NCI-H146 treated with DMSO at 0.1 percent for 48 hours (cell line): ENCODE measurements at regions not wholly inside any gene's neighbourhood (a gene's known extent, or its start where the extent isn't known, plus 50 kb on each side); places are given as distances from the start of the nearest gene placed in this dataset.
"Not testable (repeated sequence)": the region's sequence is repeated elsewhere in the genome, so short reads cannot be mapped to it uniquely, and the experiment has no call there.

Source experiments
- DNase-seq: peaks from one replicate; lab custom pipeline; 2025; ENCODE audit not compliant: unreplicated experiment; lab: John Stamatoyannopoulos, UW

- no peak for DNase-seq
These were observed 1149.5 kb downstream of the VRK1 start for GRCh38 chr14:97946641-97947040.

DNA sequence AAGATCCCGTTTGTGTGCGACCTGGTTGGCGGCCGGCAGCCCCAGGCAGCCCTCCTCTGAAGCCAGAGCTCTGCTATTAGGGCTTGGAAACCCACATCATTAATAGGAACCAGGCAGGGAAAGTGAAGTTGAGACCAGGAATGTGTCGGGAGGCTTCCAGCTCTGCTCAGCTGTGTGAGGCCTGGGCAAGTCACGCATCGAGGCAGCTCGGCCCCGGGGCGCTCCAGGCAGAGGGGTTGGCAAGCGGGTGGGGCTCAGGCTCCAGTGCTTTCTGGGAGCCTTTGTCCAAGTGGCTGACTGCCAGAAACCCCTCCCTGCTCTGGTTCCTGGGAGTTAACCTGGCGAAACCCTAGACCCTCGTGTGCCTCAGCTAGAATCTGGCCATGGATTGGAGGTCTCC, 1151.7 kb downstream of the VRK1 start:
- DNase-seq, result no peak

DNA sequence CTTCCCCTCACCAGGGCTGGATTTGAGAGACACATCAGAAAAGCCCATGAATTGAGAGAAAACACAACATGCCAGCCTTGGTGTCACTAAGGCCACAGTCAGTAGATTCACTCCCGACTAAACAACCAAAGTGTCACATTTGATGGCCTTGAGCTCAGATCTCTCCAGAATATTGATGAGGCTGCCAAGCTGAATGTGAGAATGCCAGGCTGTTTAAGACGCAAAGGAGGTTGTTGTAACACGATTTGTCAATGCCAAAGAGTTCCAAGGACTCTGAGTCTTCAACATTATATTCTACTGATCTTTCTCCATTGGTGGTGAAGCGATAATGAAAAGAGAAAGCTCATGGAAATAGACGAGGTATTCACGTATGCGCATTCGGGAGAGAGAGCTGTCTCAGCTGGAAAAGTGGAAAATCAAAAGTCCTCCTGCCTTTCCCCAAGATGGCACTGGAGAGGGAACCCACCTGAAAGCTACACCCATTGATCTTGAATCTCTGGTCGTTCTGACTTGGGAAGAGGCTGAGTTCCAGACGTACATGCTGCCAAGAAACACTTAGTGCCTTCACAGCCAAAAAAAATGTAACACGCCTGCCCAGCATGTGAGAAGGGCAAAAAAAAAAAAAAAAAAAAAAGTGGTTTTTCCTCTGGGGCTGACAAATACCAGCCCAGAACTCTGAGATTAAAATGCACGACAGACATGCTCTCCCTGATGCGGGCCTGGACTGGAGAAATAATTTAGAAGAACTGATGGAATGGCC, 1159.6 kb downstream of the VRK1 start:
- DNase-seq, result no peak

DNA sequence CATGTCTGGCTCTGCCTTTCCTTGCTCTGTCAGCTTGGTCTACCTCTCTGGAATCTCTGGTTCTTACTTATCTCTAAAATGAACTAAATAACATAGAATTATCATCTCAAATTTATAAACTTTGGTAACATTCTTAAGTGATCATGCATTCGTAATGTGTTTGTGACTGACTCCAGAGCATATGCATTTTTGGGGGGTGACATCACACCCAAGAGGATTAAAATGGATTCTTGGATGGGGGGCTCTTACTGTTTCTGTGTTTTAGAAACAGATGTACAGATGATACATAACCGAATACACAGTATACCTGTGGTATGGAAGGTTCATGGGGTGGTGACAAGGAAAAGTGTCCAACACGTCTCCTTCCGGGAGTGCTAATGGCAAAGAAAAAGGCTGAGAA, 1162.1 kb downstream of the VRK1 start:
- no peak for DNase-seq

GRCh38 chr14:97960436-97960835, 1163.3 kb downstream of the VRK1 start:
- DNase-seq, result no peak

- DNase-seq, result no peak
These were observed 1173.0 kb downstream of the VRK1 start for GRCh38 chr14:97970222-97970621.

DNA sequence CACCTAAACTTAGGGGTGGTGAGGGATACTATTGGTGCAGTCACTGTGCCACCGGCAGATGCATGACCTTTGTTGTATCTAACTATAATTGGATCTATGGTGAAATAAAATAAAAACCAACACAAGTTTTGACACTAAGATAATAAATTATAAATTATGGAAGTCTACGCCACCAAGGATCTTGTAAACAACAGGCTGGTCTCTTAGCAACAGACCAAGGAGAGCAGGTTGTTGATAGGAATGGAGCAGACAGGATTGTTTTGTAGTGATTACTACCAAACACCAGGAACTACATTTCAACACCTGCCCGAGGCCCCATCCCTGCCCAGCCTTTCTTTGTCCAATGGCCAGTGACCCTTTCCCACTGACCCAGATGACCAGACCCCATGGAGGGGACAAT, 1178.0 kb downstream of the VRK1 start:
- no peak for DNase-seq

DNA sequence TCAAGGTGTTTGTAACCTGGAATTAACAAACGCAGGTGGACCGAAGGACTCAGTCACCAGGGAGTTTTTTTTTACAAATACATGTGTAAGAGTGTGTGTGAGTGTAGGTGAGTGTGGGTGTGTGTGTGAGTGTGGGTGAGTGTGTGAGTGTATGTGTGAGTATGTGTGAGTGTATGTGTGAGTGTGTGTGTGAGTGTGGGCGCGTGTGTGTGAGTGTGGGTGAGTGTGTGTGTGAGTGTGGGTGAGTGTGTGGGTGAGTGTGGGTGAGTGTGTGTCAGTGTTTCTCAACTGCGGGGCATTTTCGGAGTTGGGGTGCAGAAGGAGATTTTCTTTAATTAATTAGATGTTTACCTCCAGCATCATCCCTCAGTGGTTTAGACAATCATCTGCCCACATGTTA, 1178.8 kb downstream of the VRK1 start:
- DNase-seq, result no peak

- no peak for DNase-seq
These were observed 1179.7 kb downstream of the VRK1 start for GRCh38 chr14:97976861-97977260.

DNA sequence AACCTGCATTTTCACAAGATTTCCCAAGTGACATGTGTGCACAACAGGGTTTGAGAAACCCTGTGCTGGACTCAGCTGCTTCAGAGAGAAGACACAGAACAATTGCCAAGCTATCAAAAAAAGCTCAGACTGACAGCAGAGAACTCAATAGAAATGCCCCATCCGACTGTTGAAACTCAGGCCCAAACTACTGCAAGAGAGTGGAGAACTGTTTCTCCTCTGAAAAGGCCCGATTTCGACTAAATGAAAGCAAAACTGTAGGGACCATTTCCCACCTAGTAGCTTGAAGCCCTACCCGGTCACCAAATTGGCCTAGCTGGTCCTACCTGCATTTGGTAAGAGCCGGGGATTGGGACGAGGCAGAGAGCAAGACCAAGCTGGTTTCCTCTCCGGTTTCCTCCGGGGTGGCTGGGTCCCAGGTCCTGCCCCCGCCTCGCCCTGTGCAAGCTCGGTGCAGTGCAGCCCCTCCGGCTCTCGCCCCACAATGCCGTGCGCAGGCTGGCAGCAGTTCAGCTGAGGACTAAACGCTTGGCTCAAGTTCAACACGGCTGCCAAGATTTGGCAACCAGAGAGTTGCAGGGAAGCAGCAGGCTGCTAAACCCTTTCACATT, 1180.6 kb downstream of the VRK1 start:
- no peak for DNase-seq

DNA sequence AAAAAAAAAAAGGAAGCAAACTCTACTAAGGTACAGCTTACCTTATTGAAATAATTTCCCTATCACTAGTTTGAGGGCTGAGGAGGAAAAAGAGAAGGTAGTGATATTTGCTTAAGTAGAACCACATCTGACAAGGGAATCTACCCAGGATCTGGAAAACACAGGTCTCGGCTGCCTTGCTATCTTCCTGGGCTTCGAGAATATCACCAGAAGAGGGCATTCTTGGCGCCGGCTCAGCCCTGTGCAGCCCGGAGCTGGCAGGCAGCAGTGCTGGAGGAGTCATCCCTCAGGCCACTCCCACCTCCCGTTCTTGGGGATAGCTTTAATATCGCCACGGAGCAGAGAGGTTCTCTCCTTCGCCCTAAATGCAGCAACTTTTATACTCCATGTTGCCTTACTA, 1181.2 kb downstream of the VRK1 start:
- DNase-seq, result no peak

GRCh38 chr14:97993508-97994019, 1196.4 kb downstream of the VRK1 start:
- no peak for DNase-seq

GRCh38 chr14:97994020-97994531, 1196.9 kb downstream of the VRK1 start:
- DNase-seq, result no peak

DNA sequence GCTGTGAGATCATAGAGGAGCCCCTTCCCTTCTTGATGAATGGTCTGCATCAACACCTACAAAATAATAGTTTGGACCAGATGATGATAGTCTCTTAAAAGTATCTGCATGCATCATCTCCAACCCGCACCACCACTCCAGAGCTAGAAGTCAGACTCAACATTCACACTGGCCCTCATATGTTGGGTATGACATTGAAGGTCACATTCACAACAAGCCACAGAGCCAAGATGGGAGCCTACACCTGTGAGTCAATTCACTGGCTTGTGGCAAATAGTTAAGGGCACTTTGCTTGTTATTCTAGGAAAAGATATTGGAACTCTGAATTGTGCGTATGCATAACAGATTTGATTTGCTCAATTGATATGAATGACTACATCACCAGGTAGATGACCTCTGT, 1197.9 kb downstream of the VRK1 start:
- no peak for DNase-seq

- no peak for DNase-seq
These were observed 1198.3 kb downstream of the VRK1 start for GRCh38 chr14:97995531-97995930.

- no peak for DNase-seq
These were observed 1208.8 kb downstream of the VRK1 start for GRCh38 chr14:98006008-98006407.

DNA sequence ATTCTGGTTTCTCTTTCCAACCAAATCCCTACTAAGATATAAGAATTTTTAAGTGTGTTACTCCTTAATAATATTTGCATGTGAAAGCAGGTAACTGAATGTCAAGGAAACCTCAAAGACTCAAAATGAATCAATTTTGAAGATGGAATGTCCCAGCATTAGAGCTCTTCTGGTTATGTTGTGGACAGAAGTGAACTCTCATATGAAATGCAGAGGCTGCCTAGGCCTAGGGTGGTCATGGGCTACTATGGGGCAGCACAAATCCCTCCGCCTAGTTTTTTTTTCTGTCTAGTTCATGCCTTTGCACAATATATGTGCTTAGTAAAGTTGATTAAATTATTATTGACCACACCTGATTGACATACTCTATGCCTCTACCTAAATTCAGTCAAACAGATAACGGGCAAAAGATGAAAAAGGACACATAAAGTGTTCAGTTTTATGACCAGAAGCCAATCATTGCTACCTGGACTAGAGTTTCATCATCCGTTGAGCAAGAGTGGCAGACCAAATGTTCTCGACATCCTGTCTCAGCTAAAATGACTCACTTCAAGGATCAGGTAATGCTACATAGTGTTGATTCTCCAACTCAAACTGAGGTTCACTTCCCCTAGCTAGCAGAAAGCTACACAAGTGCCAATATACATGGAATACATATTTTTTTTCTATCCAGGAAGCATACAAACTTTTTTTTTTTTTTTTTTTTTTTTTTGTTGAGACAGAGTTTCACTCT, 1211.4 kb downstream of the VRK1 start:
- DNase-seq, result no peak

GRCh38 chr14:98009177-98009576, 1212.0 kb downstream of the VRK1 start:
- DNase-seq, result not testable (repeated sequence)

- no peak for DNase-seq
These were observed 1213.6 kb downstream of the VRK1 start for GRCh38 chr14:98010784-98011183.

GRCh38 chr14:98014851-98015615, 1217.9 kb downstream of the VRK1 start:
- no peak for DNase-seq

- no peak for DNase-seq
These were observed 1218.7 kb downstream of the VRK1 start for GRCh38 chr14:98015921-98016320.
